G401 (cell line): ENCODE measurements at regions not wholly inside any gene's neighbourhood (a gene's known extent, or its start where the extent isn't known, plus 50 kb on each side); places are given as distances from the start of the nearest gene placed in this dataset.

Source experiments
- DNase-seq: peaks from one replicate; pipeline ENCODE4 v3.0.0-alpha.2; 2015; ENCODE audit warnings: low spot score
- in situ Hi-C: cut with HindIII; loops from 2 replicates; pipeline ENCODE4 v1.10.0; 2016; ENCODE audit warnings: low sequenced_read_pairs, mixed read lengths

DNA sequence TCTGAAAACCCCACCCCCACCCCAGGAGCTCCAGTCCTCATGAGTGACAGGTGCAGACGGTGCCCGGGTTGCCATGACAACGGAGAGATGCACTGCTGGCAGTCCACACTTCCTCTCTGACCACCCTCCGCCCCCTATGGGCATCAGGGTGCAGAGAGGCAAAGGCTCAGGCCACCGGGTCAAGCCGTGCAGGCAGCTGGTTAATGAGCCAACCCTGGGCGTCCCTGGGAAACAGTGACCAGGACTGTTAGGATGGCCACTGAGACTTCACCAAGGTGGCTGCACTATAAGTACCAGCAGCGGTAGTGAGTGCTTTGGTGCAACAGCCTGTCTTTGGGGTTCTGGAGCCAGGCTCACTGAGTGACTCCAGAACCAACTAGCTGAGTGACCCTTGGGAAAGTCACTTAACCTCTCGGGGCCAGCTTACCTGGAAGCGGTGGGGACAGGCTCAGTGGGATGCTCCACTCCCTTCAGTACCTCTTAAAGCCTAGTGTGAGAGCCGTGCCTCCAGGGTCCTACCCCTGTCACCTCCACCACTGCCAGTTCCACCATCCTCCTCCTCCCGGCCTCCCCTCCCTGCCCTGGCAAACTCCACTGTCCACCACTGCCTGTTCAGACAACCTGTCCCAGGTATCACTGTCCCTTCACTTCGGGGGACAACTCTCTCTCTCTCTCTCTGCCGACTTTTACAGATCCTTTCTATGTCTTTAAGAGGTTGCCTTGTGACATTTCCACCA is 121.0 kb upstream of the PRR20G start:
- in situ Hi-C loops, result no loop called here
- DNase-seq, result no peak

- no peak for DNase-seq
- in situ Hi-C loops, result no loop called here
Observed at GRCh38 chr3:127408022-127408683, 120.3 kb upstream of the PRR20G start.

DNA sequence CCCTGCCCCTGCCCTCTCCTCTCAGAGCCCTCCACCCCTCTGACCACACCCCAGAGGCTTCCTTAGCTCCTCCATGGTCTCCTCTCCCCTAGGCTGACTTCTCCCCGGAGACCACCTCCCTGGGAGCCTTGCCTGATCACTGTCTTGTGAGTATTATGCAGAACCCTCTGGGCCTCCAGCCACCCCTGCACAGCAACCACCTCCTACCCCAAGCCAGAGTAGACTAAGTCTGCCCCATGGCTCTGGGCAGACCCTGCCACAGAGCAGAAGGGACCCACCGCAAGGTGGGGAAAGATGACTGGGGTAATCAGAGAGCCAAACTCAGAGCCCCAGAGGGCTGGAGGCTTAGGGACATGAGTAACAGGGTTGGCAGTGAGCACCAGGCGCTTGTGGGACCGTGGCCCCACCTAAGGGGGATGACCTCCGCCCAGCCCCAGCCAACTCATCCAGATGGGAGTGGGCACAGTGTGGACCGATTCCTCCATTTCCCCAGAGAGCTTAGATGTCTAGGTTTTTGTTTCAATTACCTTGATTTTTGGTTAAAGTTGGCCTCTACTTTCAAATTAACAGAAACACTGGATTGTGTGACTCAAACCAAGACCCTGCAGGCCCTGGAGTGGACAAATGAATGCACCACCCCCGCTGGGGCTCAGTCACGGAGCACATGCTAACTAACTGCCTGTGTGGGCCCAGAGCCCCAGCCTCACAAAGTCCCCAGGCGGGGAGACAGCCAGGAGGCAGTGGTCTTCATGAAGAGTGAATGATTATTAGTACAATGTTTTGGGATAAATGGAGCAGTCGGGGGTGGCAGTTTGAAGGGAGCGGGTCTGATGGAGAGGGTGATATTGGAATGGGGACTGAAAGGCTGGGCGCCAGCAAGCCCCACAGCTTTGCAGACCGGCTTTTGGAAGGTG is 119.4 kb upstream of the PRR20G start:
- DNase-seq, result no peak
- in situ Hi-C loops, result no loop called here

GRCh38 chr3:127406309-127407025 is 118.6 kb upstream of the PRR20G start:
- in situ Hi-C loops, result no loop called here
- DNase-seq, result no peak

DNA sequence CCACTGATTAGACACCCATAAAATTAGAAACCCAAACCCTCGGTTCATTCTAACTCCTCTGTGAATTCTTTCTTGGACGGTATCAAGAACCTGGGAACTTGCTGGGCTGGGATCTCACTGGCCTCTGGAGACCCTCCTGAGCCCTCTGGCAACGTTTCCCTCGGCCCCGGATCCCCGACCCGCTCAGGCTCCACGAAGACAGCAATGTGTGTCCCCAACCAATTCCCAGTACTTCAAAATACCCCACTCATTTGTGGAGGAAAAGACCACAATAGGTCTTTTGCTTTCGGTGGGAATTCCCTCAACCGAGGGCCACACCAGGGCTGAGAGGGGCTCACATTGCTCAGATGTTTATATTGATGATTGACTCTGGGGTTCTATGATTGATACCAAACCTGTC is 117.9 kb upstream of the PRR20G start:
- no peak for DNase-seq
- in situ Hi-C loops, result no loop called here

DNA sequence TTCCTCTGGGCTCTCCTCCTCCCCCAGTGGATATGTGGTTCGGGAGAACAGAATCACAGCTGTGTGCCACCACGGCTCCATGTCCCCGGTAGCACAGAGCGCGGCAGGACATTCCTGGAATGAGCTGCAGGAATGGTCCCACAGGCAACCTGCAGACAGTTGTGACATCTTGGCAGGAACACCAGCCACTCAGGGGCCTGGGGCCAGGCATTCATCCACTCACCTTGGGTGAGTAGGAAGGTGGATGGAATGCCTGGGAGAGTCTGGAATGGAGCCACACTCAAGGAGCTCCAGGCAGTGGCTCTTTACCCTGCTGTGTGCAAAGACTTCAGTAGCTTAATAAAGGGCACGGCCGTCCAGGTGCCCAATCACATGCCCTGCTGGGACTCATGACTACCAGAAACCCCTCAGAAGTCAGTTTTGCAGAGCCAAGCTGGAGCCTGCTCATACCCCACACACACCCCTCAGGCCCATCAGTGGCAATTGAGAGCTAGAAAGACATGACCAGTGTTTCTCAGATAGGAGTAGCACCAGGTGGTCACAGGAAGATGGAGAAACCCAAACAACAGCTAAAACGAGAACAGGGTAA is 117.3 kb upstream of the PRR20G start:
- DNase-seq, result no peak
- in situ Hi-C loops, result no loop called here

DNA sequence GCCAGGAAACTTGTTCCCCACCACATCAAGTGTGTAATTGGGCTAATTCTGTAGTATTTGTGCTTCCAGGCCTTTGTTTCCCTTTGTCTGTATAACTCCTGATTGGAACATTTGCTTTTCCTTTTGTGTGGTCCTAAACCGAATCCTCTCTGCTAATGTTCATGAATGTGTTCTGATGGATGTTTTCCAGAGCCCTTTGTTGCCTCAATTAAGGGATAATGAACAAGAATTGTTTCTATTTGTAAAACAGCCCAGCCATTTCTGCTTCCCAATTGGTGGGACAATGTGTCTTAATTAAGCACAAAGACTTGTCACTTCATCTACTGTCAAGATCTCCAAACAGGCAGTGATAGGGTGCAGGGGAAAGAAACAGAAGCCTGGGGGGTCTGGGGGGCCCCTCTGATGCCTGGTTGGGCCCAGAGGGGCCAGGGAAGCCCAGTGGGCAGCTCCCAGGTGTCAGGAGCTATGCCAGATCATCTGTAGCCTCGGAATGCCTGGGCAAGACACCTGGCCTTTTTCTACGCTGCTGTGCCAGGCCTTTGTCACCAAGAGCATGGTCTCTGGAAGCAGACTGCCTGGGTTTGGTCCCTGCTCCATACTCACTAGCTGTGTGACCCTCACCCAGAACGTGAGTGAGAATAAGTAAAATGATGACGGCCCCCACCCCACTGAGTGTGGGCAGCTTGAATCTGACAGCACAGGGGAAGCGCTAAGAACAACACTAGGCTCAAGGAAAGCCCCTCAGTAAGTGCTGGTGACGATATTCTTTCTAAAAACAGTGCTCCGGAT is 116.6 kb upstream of the PRR20G start:
- no peak for DNase-seq
- in situ Hi-C loops, result no loop called here

GRCh38 chr3:127403795-127404194 is 115.9 kb upstream of the PRR20G start:
- in situ Hi-C loops, result no loop called here

GRCh38 chr3:127399154-127399553 is 111.3 kb upstream of the PRR20G start:
- no peak for DNase-seq
- in situ Hi-C loops, result no loop called here

More at GRCh38 chr3:127403795-127404194, 115.9 kb upstream of the PRR20G start:
- no peak for DNase-seq

GRCh38 chr3:127396473-127396872 is 108.6 kb upstream of the PRR20G start:
- in situ Hi-C loops, result no loop called here

DNA sequence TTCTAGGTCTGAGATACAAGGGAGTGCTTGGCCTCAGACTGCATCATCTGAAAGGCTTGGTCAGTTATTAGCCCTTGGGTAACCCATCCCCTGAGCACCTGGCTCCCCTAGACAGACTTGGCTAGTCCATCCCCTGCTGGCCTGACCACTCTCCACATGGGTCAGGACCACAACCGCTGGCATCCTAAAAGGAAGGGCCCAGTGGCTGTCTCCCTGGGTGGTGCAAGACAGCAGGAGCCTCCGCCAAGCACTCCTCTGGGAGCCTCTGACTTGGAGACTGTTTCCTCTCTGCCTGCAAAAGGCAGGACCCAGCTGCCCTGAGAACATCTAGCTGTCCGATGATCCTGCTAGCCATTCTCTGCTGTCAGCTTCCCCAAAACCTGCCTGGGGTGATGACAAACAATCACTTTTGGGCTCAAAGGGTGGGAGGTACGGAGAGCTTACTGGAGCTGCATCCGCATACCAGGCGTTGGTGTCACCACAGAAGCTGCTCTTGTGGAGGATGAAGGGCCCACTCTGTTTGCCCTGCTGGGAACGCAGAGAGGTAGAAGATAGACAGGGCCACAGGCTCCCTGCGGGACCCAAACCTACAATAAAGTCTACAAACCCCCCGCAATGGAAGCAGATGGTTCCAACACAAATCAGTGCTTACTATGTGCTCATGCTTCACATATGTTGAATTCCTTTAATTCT is 108.0 kb upstream of the PRR20G start:
- in situ Hi-C loops, result no loop called here
- no peak for DNase-seq

More at GRCh38 chr3:127396473-127396872, 108.6 kb upstream of the PRR20G start:
- DNase-seq, result no peak

GRCh38 chr3:127394984-127395662 is 107.3 kb upstream of the PRR20G start:
- DNase-seq, result no peak
- in situ Hi-C loops, result no loop called here

- in situ Hi-C loops, result no loop called here
- no peak for DNase-seq
Observed at GRCh38 chr3:127394031-127394430, 106.2 kb upstream of the PRR20G start.

DNA sequence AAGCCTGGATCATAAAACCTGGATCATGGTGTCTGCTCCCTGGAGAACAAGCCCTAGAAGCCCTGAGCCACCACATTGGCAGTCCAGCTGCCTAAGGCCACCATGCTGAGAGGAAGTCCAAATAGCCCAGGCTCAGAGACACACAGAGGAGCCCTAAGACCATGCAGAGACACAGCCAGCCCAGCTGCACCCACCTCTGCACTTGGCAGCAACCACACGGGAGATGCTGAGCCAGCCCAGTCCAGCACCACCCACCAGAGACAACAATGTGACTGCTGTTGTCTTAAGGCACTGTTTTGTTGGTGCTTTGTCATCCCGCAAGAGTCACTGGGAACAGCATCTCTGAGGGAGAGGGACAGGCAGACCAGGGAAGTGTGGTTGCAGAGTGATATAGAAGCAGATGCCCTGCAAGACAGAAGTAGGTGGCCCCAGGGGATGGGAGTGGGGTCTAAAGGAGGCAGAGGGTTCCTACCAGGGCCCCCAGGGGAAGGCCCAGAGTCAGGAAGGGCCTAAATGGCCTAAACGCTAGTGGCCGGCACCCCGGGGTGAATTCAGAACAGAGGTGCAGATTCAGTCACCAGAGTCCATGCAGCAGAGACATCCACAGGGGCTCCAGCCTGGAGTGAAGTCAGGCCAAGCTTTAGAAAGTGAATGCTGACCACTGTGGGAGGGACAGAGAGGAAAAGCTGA is 105.4 kb upstream of the PRR20G start:
- in situ Hi-C loops, result no loop called here
- no peak for DNase-seq

DNA sequence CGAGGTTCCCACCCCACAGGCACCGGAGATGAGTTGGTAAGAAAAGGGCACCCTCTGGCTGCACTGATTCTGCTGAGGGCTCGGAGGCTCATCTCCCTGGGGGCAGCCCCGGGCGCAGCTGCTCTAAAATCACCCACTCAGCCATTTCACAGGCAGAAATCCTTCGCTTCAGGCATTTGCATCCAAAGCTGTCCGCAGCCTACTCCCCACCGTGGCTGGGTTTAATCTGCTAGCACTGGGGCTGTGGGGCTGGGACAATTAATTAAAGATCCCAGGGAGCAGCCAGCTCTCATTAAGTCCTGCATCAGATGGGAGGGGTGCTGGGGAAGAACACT is 104.3 kb upstream of the PRR20G start:
- DNase-seq, result no peak
- in situ Hi-C loops, result no loop called here

GRCh38 chr3:127391436-127392155 is 103.8 kb upstream of the PRR20G start:
- DNase-seq, result no peak
- in situ Hi-C loops, result no loop called here
